Ascending aorta (tissue), 2 donors: ENCODE measurements at regions not wholly inside any gene's neighbourhood (a gene's known extent, or its start where the extent isn't known, plus 50 kb on each side); places are given as distances from the start of the nearest gene placed in this dataset.

ENCODE experiments used
- DNase-seq, 2 donors: peaks; one replicate each; pipeline ENCODE4 v3.0.0-alpha.2; 2019; ENCODE audit warnings: low spot score in 2 of 2
- H3K27ac ChIP-seq, 2 donors: fragments of 200-600 bp; sonication (generic); one replicate each; pipeline ENCODE4 v1.5.1; 2016 to 2017; ENCODE audit warnings: mild to moderate bottlenecking in 1 of 2
- H3K27me3 ChIP-seq: fragments of 200-600 bp; sonication (generic); one replicate; pipeline ENCODE4 v1.5.1; 2017
- H3K36me3 ChIP-seq, 2 donors: fragments of 200-600 bp; sonication (generic); one replicate each; pipeline ENCODE4 v1.5.1; 2016
- H3K4me1 ChIP-seq, 2 donors: fragments of 200-600 bp; sonication (generic); one replicate each; pipeline ENCODE4 v1.5.1; 2016 to 2017; ENCODE audit warnings: mild to moderate bottlenecking in 1 of 2
- H3K4me3 ChIP-seq, 2 donors: fragments of 200-600 bp; sonication (generic); one replicate each; pipeline ENCODE4 v1.5.1; 2016 to 2017; ENCODE audit warnings: mild to moderate bottlenecking in 1 of 2
- H3K9me3 ChIP-seq, 2 donors: fragments of 200-600 bp; sonication (generic); one replicate each; pipeline ENCODE4 v1.5.1; 2016
- intact Hi-C: fragments of 100-400 bp; cut with DNase I; formaldehyde crosslinking; loops from one replicate; pipeline ENCODE4 v1.15.1; 2023
- TF ChIP-seq, protein P1 (sequence below), 3 experiments: fragments of 200-600 bp in 2 of 3; fragments of 450-650 bp in 1 of 3; sonication (generic) in 2 of 3; IDR thresholded peaks; one replicate each; pipeline ENCODE4 v1.5.1; 2016 to 2019; ENCODE audit warnings: antibody characterized with exemption in 3 of 3, mild to moderate bottlenecking in 1 of 3, moderate library complexity in 1 of 3

GRCh38 chr5:160175438-160176218, 53.7 kb upstream of the FABP6 start:
- Histone ChIP-seq H3K27me3 (no peaks in the 10 kb centered on the region), H3K36me3 (no peaks in the 10 kb centered on the region), H3K4me1 (peaks cover 0 to 16% of the 10 kb centered on the region in 2 donors), H3K4me3 (peak overlapping the region; percentile 20 to 27), H3K9me3 (no peaks in the 10 kb centered on the region), H3K27ac (peak overlapping the region; percentile 60 to 81)
- intact Hi-C loops: no loop called here
- TF ChIP-seq, protein P1, sequence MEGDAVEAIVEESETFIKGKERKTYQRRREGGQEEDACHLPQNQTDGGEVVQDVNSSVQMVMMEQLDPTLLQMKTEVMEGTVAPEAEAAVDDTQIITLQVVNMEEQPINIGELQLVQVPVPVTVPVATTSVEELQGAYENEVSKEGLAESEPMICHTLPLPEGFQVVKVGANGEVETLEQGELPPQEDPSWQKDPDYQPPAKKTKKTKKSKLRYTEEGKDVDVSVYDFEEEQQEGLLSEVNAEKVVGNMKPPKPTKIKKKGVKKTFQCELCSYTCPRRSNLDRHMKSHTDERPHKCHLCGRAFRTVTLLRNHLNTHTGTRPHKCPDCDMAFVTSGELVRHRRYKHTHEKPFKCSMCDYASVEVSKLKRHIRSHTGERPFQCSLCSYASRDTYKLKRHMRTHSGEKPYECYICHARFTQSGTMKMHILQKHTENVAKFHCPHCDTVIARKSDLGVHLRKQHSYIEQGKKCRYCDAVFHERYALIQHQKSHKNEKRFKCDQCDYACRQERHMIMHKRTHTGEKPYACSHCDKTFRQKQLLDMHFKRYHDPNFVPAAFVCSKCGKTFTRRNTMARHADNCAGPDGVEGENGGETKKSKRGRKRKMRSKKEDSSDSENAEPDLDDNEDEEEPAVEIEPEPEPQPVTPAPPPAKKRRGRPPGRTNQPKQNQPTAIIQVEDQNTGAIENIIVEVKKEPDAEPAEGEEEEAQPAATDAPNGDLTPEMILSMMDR (IDR thresholded peaks at IDR 0.05): no peak
- peak in 1 of 2 donors; percentile 82 for DNase-seq

- peak overlapping the region; percentile 20 to 27 for H3K4me3 ChIP-seq
These were observed 54.4 kb upstream of the FABP6 start for GRCh38 chr5:160174780-160175437.

GRCh38 chr5:160174290-160174689, 55.0 kb upstream of the FABP6 start:
- TF ChIP-seq, protein P1 (IDR thresholded peaks at IDR 0.05): no peak
- DNase-seq: no peak
- H3K27me3 ChIP-seq: no peaks in the 10 kb centered on the region
- H3K4me3 ChIP-seq: no peak overlapping the region
- H3K36me3 ChIP-seq: no peaks in the 10 kb centered on the region
- intact Hi-C loops: no loop called here
- peak overlapping the region in 1 of 2 donors; percentile 81 for H3K27ac ChIP-seq
- H3K4me1 ChIP-seq: peaks cover 0 to 19% of the 10 kb centered on the region in 2 donors
- H3K9me3 ChIP-seq: no peaks in the 10 kb centered on the region

More at GRCh38 chr5:160174780-160175437, 54.4 kb upstream of the FABP6 start:
- intact Hi-C loops: no loop called here
- TF ChIP-seq, protein P1 (IDR thresholded peaks at IDR 0.05): no peak
- Histone ChIP-seq H3K27me3 (no peaks in the 10 kb centered on the region), H3K27ac (peak overlapping the region; percentile 60 to 81), H3K9me3 (no peaks in the 10 kb centered on the region), H3K4me1 (peaks cover 0 to 16% of the 10 kb centered on the region in 2 donors), H3K36me3 (no peaks in the 10 kb centered on the region)
- no peak for DNase-seq

GRCh38 chr5:160171666-160172065, 52.4 kb upstream of the PWWP2A start:
- no peak overlapping the region for H3K27ac ChIP-seq
- no peak overlapping the region for H3K4me3 ChIP-seq
- no peaks in the 10 kb centered on the region for H3K9me3 ChIP-seq
- H3K4me1 ChIP-seq: peaks cover 0 to 24% of the 10 kb centered on the region in 2 donors
- intact Hi-C loops: no loop called here
- H3K36me3 ChIP-seq: no peaks in the 10 kb centered on the region
- TF ChIP-seq, protein P1 (IDR thresholded peaks at IDR 0.05): no peak
- H3K27me3 ChIP-seq: no peaks in the 10 kb centered on the region
- no peak for DNase-seq

DNA sequence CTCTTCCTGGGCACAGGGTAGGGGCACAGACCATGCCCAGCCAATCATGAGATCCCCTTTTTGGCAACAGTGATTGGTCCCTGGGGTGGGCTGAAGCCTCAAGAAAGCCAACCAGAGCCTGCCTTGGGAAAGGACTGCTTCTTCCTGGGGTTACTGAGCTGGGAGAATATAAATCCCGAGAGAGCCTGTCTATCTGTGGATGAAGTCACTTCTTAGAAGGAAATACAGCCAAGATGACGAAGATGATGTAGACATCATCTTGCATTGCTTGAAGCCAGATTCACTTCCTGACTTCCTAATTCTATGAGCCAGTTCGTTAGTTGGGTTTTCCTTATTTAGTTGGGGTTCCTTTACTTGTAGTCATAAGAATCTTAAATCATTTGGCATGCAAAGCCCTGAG, 50.1 kb upstream of the PWWP2A start:
- DNase-seq: peak in 1 of 2 donors; percentile 74
- Histone ChIP-seq H3K36me3 (no peaks in the 10 kb centered on the region), H3K4me1 (peaks cover 9 to 28% of the 10 kb centered on the region in 2 donors), H3K9me3 (no peaks in the 10 kb centered on the region), H3K27me3 (no peaks in the 10 kb centered on the region), H3K27ac (peak overlapping the region; percentile 66 to 72), H3K4me3 (peak overlapping the region in 1 of 2 donors; percentile 4)
- intact Hi-C loops: loop anchor here (1.0 to 5.0 kb wide), 2 partner anchors 37 to 50 kb away; partner anchors contain the start of gene PWWP2A
- TF ChIP-seq, protein P1 (IDR thresholded peaks at IDR 0.05): no peak
